ENCODE measurements at regions not wholly inside any gene's neighbourhood (a gene's known extent, or its start where the extent isn't known, plus 50 kb on each side); places are given as distances from the start of the nearest gene placed in this dataset.

GRCh38 chr2:16009560-16009959, 69.2 kb downstream of the MYCN start:
- TF ChIP-seq CTCF (IDR thresholded peaks at IDR 0.05; ENCODE audit: low read depth, low read length, missing control alignments): no peak
- no peak for DNase-seq (ENCODE audit: low read depth)
- H3K4me3 ChIP-seq (ENCODE audit: low read depth, low read length): no peak overlapping the region

DNA sequence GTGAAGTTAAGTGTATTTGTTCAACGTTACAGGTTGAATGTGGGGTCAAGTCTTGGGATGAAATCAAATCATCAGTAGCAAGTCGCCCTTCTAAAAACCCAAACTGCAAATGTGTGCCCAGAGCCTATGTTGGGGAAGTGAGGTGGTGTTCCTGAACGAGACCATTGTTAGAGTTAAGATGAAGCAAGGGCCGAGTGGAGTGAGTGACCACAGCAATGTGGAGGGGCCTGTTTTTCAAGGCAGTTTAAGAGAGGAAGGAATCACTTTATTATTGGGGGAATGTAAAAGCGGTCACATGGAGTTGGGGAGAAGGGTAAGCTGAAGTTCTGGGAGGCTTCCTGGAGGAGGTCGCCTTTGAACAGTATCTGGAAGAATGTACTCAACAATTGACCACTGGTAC, 68.5 kb downstream of the MYCN start:
- TF ChIP-seq CTCF (IDR thresholded peaks at IDR 0.05; ENCODE audit: low read depth, low read length, missing control alignments): no peak
- DNase-seq (ENCODE audit: low read depth): no peak
- H3K4me3 ChIP-seq (ENCODE audit: low read depth, low read length): no peak overlapping the region

DNA sequence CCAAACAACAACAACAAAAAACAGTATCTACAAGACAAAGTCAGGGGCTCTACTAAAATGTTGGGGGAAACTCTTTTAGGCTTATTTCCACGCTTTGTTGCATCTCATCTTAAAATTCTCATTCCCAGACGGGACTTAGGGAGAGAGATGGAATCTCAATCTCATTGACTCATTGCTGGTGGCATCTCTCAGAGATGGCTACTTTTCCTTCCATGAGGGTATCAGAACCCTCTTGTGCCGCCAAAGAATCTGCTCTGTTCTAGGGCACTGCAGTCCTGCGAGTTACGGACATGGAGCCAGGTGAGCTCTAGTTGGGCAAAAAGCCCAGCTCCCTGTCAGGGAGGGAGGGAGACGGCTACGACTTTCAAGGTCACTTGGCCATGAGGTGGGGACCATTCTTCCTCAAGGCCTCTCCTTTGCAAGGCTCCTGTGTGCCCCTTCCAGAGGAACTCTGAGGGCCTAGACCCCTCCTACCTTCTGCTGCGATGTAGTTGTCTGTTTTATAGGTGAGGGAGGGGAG, 68.0 kb downstream of the MYCN start:
- no peak for TF ChIP-seq CTCF (IDR thresholded peaks at IDR 0.05; ENCODE audit: low read depth, low read length, missing control alignments)
- DNase-seq (ENCODE audit: low read depth): no peak

GRCh38 chr2:16007167-16007934, 67.0 kb downstream of the MYCN start:
- DNase-seq (ENCODE audit: low read depth): no peak
- no peak for TF ChIP-seq CTCF (IDR thresholded peaks at IDR 0.05; ENCODE audit: low read depth, low read length, missing control alignments)

More for the DNA sequence above, 68.0 kb downstream of the MYCN start:
- H3K4me3 ChIP-seq (ENCODE audit: low read depth, low read length): no peak overlapping the region

DNA sequence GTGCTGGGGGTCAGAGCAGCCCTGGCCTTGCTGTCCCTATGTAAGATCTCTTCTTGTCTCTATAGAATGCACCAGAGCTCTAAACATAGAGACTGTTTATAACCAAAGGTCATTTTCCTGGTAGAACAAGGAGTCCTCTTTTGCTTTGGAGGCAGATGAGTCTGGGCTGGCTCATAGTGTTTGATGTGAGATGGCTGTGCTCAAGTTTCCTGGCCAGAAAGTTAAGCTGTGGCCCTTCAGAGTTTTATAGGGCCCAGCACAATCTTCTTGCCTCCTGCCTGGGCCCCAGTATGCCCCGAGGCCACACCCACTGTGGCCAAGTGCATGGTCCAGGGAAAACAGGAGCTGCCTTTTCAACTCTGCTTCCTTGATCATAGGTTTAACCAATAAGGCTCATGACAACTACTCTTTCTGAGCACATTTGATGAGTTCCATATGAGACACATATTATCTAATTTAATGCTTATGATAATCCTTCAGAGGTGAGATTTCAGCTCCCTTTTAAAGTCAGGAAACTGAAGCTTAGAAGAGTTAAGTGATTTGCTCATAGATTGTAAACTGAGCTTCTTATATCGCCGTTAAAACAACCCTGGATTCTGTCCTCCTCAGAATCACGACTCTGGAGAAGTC, 66.3 kb downstream of the MYCN start:
- H3K4me3 ChIP-seq (ENCODE audit: low read depth, low read length): no peak overlapping the region
- no peak for TF ChIP-seq CTCF (IDR thresholded peaks at IDR 0.05; ENCODE audit: low read depth, low read length, missing control alignments)
- no peak for DNase-seq (ENCODE audit: low read depth)

More at GRCh38 chr2:16007167-16007934, 67.0 kb downstream of the MYCN start:
- H3K4me3 ChIP-seq (ENCODE audit: low read depth, low read length): no peak overlapping the region

GRCh38 chr2:16005816-16006536, 65.6 kb downstream of the MYCN start:
- no peak overlapping the region for H3K4me3 ChIP-seq (ENCODE audit: low read depth, low read length)
- no peak for DNase-seq (ENCODE audit: low read depth)
- no peak for TF ChIP-seq CTCF (IDR thresholded peaks at IDR 0.05; ENCODE audit: low read depth, low read length, missing control alignments)

Data from GM12864 (cell line).